DND-41 (cell line): ENCODE measurements at regions not wholly inside any gene's neighbourhood (a gene's known extent, or its start where the extent isn't known, plus 50 kb on each side); places are given as distances from the start of the nearest gene placed in this dataset.

Source experiments
- EZH2 ChIP-seq: IDR thresholded peaks from 3 replicates; pipeline ENCODE4 v1.6.1; 2012; ENCODE audit warnings: borderline replicate concordance, low read depth, mild to moderate bottlenecking, moderate library complexity, low read length, inconsistent platforms; ENCODE audit not compliant: severe bottlenecking
- TF ChIP-seq, protein P1 (sequence below): IDR thresholded peaks from 2 replicates; pipeline ENCODE4 v1.5.1; 2012; ENCODE audit warnings: borderline replicate concordance, low read length, moderate library complexity, mild to moderate bottlenecking; ENCODE audit not compliant: poor library complexity, severe bottlenecking; ENCODE audit errors: extremely low read depth

DNA sequence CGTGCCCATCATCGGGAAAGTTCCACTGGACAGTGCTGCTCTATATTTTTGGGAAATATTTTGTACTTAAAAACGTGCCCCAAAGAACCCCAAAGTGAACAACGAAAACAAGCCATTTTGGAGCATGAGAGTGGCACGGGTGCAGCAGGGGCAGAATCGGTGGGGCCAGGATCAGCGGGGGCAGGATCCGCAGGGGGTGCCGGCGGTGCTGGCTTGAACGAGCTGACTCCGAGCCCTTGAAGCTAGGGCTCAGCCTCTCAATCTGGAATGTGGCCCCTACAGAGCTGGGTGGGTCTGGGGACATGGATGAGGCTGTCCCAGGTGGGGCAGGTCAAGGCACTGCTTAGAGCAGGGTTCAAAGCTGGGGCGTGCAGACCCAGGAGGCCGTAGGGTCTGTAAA is 104.7 kb upstream of the COL5A1 start:
- TF ChIP-seq, protein P1, sequence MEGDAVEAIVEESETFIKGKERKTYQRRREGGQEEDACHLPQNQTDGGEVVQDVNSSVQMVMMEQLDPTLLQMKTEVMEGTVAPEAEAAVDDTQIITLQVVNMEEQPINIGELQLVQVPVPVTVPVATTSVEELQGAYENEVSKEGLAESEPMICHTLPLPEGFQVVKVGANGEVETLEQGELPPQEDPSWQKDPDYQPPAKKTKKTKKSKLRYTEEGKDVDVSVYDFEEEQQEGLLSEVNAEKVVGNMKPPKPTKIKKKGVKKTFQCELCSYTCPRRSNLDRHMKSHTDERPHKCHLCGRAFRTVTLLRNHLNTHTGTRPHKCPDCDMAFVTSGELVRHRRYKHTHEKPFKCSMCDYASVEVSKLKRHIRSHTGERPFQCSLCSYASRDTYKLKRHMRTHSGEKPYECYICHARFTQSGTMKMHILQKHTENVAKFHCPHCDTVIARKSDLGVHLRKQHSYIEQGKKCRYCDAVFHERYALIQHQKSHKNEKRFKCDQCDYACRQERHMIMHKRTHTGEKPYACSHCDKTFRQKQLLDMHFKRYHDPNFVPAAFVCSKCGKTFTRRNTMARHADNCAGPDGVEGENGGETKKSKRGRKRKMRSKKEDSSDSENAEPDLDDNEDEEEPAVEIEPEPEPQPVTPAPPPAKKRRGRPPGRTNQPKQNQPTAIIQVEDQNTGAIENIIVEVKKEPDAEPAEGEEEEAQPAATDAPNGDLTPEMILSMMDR: no peak
- TF ChIP-seq EZH2: no peak
